ENCODE measurements at regions not wholly inside any gene's neighbourhood (a gene's known extent, or its start where the extent isn't known, plus 50 kb on each side); places are given as distances from the start of the nearest gene placed in this dataset.

GRCh38 chr16:47971225-47971624 lies 184.6 kb downstream of the ABCC12 start:
- TF ChIP-seq EZH2phosphoT487 (IDR thresholded peaks at IDR 0.05; ENCODE audit: borderline replicate concordance) (no peak), CTCF (conservative IDR thresholded peaks at IDR 0.05; ENCODE audit: low read length) (no peak)
- no peak overlapping the region for H3K4me3 ChIP-seq (ENCODE audit: low read length, poor library complexity, severe bottlenecking)

DNA sequence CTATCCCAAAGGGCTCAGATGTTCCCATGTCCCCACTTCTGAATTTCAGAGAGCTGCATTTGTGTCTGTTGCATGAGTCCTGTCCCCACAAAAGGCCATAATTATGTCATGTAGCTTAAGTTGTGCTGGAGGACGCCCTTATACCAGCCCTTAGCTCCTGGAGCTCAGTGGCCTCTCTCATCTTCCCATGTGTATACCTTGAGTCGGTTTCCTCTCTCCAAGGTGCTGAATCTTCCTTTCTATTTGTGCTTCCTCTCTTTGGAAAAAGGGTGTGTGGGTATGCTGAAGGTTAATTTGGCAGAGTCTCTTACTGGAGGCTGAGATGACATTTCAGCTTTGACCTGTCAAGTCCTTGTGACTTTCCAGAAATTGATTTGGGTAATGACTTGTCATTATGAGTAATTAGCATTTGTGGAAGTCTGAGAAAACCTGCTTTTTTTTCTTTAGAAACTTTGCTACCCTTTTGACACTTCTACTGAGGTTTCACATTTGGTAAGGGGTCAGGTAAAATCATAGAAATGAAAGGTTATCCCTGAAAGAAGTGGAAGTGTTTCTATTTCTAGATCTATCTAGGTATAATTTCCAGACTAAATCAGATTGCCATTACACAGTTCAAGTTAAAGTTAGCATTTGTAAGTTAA lies 185.4 kb downstream of the ABCC12 start:
- Histone ChIP-seq H2AFZ (ENCODE audit: low read length) (no peak overlapping the region), H3F3A (ENCODE audit: low read depth) (no peaks in the 10 kb centered on the region), H4K20me1 (ENCODE audit: insufficient read depth, low read length, poor library complexity, severe bottlenecking) (no peaks in the 10 kb centered on the region), H3K36me3 (ENCODE audit: insufficient read depth, low read length) (no peaks in the 10 kb centered on the region), H3K4me3 (ENCODE audit: low read length, poor library complexity, severe bottlenecking) (no peak overlapping the region), H3K9me2 (replicated peaks; ENCODE audit: low read depth, low read length) (no peaks in the 10 kb centered on the region), H3K4me1 (ENCODE audit: insufficient read depth, low read length, poor library complexity, severe bottlenecking) (no peaks in the 10 kb centered on the region), H3K9me3 (ENCODE audit: insufficient read depth, low read depth, low read length) (no peaks in the 10 kb centered on the region), H3K9ac (ENCODE audit: low read depth, low read length, poor library complexity, severe bottlenecking) (no peak overlapping the region), H3K79me2 (ENCODE audit: insufficient read depth, low read length) (no peaks in the 10 kb centered on the region), H3K4me2 (ENCODE audit: low read depth, low read length, poor library complexity, severe bottlenecking) (no peak overlapping the region), H3K27me3 (ENCODE audit: insufficient read depth, low read length, poor library complexity, severe bottlenecking) (no peaks in the 10 kb centered on the region)
- no peak for TF ChIP-seq CTCF (conservative IDR thresholded peaks at IDR 0.05; ENCODE audit: low read length)
- no peak for TF ChIP-seq EZH2phosphoT487 (IDR thresholded peaks at IDR 0.05; ENCODE audit: borderline replicate concordance)

More at GRCh38 chr16:47971225-47971624, 184.6 kb downstream of the ABCC12 start:
- Histone ChIP-seq H2AFZ (ENCODE audit: low read length) (no peak overlapping the region), H4K20me1 (ENCODE audit: insufficient read depth, low read length, poor library complexity, severe bottlenecking) (no peaks in the 10 kb centered on the region), H3K9me3 (ENCODE audit: insufficient read depth, low read depth, low read length) (no peaks in the 10 kb centered on the region), H3K79me2 (ENCODE audit: insufficient read depth, low read length) (no peaks in the 10 kb centered on the region), H3K9ac (ENCODE audit: low read depth, low read length, poor library complexity, severe bottlenecking) (no peak overlapping the region), H3K36me3 (ENCODE audit: insufficient read depth, low read length) (no peaks in the 10 kb centered on the region), H3K4me2 (ENCODE audit: low read depth, low read length, poor library complexity, severe bottlenecking) (no peak overlapping the region), H3K4me1 (ENCODE audit: insufficient read depth, low read length, poor library complexity, severe bottlenecking) (no peaks in the 10 kb centered on the region), H3K9me2 (replicated peaks; ENCODE audit: low read depth, low read length) (no peaks in the 10 kb centered on the region), H3F3A (ENCODE audit: low read depth) (no peaks in the 10 kb centered on the region), H3K27me3 (ENCODE audit: insufficient read depth, low read length, poor library complexity, severe bottlenecking) (no peaks in the 10 kb centered on the region)

DNA sequence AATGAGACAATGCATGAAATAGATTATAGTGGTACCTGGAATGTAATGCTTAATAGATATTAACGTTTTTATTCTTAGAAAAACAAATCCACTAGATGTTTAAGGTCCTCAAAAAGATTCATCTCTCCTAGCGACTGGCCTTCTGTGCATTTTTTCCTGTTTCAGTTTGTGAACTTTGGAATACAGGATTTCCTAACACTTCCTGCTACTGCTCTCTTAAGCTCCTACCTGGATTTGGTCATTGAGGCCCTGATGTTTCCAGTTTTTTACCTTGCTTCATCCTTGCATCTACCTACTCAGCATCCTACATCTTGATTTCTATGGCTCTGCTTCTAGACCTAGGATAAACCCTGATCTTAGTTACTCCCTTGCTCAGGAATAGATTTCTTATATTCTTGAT lies 188.4 kb downstream of the ABCC12 start:
- no peak overlapping the region for H3K4me2 ChIP-seq (ENCODE audit: low read depth, low read length, poor library complexity, severe bottlenecking)
- no peak overlapping the region for H3K4me3 ChIP-seq (ENCODE audit: low read length, poor library complexity, severe bottlenecking)
- H3K36me3 ChIP-seq (ENCODE audit: insufficient read depth, low read length) = no peaks in the 10 kb centered on the region
- H4K20me1 ChIP-seq (ENCODE audit: insufficient read depth, low read length, poor library complexity, severe bottlenecking) = no peaks in the 10 kb centered on the region
- H3K79me2 ChIP-seq (ENCODE audit: insufficient read depth, low read length) = no peaks in the 10 kb centered on the region
- no peaks in the 10 kb centered on the region for H3F3A ChIP-seq (ENCODE audit: low read depth)
- no peaks in the 10 kb centered on the region for H3K27me3 ChIP-seq (ENCODE audit: insufficient read depth, low read length, poor library complexity, severe bottlenecking)
- H2AFZ ChIP-seq (ENCODE audit: low read length) = no peak overlapping the region
- no peaks in the 10 kb centered on the region for H3K4me1 ChIP-seq (ENCODE audit: insufficient read depth, low read length, poor library complexity, severe bottlenecking)
- no peaks in the 10 kb centered on the region for H3K9me3 ChIP-seq (ENCODE audit: insufficient read depth, low read depth, low read length)
- TF ChIP-seq EZH2phosphoT487 (IDR thresholded peaks at IDR 0.05; ENCODE audit: borderline replicate concordance) = no peak
- no peak for TF ChIP-seq CTCF (conservative IDR thresholded peaks at IDR 0.05; ENCODE audit: low read length)
- H3K9me2 ChIP-seq (replicated peaks; ENCODE audit: low read depth, low read length) = no peaks in the 10 kb centered on the region
- H3K9ac ChIP-seq (ENCODE audit: low read depth, low read length, poor library complexity, severe bottlenecking) = no peak overlapping the region

Measured in Loucy (cell line).